NB4 (cell line): ENCODE measurements at regions not wholly inside any gene's neighbourhood (a gene's known extent, or its start where the extent isn't known, plus 50 kb on each side); places are given as distances from the start of the nearest gene placed in this dataset.

Experiments
- DNase-seq: peaks from one replicate; pipeline ENCODE4 v3.0.0; 2010; ENCODE audit warnings: low read depth
- H3K4me3 ChIP-seq: one replicate; pipeline ENCODE4 v1.5.1; 2011; ENCODE audit warnings: mild to moderate bottlenecking, low read depth, low read length, moderate library complexity
- MYC ChIP-seq: IDR thresholded peaks from 2 replicates; pipeline ENCODE4 v1.6.1; 2011; ENCODE audit warnings: low read depth, low read length
- POLR2A ChIP-seq: IDR thresholded peaks from 2 replicates; pipeline ENCODE4 v1.6.1; 2011; ENCODE audit warnings: mild to moderate bottlenecking; ENCODE audit not compliant: insufficient read length; ENCODE audit errors: extremely low read depth
- TF ChIP-seq, protein P1 (sequence below): IDR thresholded peaks from 2 replicates; pipeline ENCODE4 v1.6.1; 2011; ENCODE audit warnings: low read depth, low read length
- TF ChIP-seq, protein P2 (sequence below): IDR thresholded peaks from one replicate; pipeline ENCODE4 v1.5.1; 2012; ENCODE audit warnings: low read depth, low read length

DNA sequence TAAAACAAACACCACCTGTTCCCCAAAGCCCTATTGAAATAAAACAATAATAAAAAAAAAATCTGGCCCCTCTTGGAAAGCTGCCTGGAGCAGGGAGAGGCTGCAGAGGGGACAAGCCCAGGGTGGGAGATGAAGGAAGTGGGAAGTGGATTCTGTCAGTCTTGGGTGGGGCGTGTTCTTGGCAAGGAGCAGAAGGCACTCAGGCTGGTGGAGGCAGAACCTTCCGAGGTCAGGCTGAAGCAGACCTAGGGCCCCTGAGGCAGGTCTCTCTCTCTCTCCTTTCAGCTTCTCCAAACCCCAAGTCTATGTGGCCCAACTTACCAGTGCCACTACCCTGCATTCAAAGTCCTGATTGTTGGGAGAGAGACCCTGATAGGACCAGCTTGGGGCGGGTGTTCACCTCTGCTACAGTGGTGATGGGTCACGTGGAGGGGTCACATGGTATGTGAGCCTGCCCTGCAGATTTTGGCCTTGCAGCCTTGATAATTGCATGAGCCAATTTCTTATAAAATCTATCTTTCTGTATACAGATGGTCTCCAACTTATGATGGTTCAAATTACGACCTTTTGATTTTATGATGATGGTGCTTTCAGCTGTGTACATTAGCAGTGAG, 145.4 kb upstream of the C1orf174 start:
- no peak for DNase-seq
- TF ChIP-seq MYC (no peak), POLR2A (no peak)
- TF ChIP-seq, protein P1, sequence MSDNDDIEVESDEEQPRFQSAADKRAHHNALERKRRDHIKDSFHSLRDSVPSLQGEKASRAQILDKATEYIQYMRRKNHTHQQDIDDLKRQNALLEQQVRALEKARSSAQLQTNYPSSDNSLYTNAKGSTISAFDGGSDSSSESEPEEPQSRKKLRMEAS = no peak
- TF ChIP-seq, protein P2, sequence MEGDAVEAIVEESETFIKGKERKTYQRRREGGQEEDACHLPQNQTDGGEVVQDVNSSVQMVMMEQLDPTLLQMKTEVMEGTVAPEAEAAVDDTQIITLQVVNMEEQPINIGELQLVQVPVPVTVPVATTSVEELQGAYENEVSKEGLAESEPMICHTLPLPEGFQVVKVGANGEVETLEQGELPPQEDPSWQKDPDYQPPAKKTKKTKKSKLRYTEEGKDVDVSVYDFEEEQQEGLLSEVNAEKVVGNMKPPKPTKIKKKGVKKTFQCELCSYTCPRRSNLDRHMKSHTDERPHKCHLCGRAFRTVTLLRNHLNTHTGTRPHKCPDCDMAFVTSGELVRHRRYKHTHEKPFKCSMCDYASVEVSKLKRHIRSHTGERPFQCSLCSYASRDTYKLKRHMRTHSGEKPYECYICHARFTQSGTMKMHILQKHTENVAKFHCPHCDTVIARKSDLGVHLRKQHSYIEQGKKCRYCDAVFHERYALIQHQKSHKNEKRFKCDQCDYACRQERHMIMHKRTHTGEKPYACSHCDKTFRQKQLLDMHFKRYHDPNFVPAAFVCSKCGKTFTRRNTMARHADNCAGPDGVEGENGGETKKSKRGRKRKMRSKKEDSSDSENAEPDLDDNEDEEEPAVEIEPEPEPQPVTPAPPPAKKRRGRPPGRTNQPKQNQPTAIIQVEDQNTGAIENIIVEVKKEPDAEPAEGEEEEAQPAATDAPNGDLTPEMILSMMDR = no peak
- no peak overlapping the region for H3K4me3 ChIP-seq

DNA sequence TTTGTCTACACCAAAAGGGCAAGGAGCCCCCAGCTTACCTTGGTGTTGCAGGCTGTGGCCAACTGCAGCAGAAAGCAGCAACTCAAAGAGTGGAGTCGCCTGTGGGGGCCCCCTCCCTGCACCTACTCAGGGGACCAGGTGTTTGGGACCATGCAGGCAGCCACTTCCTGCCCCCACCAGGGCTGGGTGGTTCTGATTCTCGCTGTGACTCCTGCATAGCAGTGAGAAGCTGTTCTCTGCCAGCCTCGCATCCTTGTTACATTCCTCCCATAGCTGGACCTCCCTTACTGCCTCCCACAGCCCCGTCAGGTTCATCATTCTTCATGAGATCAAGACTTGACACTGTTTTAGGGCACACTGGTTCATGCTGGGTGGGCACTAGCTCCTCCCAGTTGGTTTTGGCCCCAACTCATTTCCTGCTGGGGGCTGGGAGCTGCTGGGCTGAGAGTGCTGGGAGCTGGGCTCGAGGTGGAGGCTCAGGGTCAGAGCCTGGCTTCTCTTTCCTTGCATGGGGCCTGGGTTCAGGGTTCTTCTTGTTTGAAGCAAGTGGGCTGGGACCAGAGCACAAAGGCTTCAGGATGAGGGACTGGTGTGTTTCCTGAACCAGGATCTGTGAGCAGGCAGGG, 146.9 kb upstream of the C1orf174 start:
- TF ChIP-seq, protein P1 = no peak
- TF ChIP-seq, protein P2 = no peak
- TF ChIP-seq POLR2A (no peak), MYC (no peak)
- H3K4me3 ChIP-seq = no peak overlapping the region
- DNase-seq = no peak

DNA sequence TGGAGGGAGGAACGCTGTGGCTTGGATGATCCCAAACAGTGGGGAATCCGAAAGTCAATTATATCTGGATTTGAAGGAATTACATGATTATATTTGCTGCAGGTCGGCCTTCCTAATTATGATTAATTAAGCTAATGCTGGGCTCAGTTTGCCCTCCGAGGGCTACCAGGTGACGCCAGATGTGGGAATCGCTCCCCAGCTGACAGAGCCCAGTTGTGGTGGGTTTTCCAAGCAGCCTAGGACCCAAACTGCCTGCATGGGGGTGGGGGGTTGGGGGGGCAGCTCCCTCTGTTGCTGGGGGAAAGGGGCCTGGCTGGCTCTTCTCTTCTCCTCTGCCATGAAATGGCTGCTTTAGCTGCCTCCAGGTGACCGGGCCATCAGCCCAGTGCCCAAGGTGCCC, 147.6 kb upstream of the C1orf174 start:
- no peak overlapping the region for H3K4me3 ChIP-seq
- no peak for DNase-seq
- TF ChIP-seq POLR2A (no peak), MYC (no peak)
- TF ChIP-seq, protein P2 = no peak
- TF ChIP-seq, protein P1 = no peak

DNA sequence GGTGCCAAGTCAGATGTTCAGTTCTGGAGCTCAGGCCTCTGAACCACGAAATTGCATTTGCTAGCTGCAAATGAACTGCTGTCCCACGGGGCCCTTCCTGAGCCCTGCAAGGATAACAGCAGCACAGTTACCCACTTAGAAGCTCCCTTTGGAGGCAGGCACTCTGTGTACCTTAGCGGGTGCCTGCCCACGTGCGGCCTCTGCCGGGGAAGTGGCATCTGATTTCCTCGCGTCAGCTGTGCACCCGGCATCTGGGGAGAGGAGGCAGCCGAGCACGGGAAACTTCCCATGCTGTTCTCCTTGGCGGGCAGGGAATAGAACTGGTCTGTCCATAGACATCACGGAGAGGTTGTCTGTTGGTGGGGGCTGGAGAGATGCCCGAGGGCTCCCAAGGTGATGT, 148.0 kb upstream of the C1orf174 start:
- no peak for DNase-seq
- H3K4me3 ChIP-seq = no peak overlapping the region

DNA sequence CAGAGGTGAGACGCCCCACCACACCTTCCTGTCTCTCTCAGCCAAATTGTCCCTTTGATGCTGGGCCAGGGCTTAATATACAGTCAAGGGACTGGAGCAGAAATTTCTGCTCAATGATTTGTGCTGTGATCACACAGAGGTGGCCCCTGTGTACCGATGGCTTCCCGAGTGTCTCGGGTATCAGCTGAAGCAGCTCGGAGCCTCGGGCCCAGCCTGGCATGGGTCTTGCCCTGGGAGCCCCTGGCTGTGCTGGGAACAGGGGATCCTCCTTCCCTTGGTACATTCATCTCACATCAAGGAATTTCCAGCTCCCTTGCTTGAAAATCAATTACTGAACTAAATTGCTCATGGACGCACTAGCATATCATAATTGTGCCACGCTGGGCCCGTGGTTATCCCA, 148.8 kb upstream of the C1orf174 start:
- DNase-seq = no peak

More for the DNA sequence above, 148.0 kb upstream of the C1orf174 start:
- TF ChIP-seq, protein P2 = no peak
- TF ChIP-seq, protein P1 = no peak
- no peak for TF ChIP-seq MYC
- no peak for TF ChIP-seq POLR2A

More for the DNA sequence above, 148.8 kb upstream of the C1orf174 start:
- TF ChIP-seq, protein P2 = no peak
- TF ChIP-seq, protein P1 = no peak
- TF ChIP-seq POLR2A = no peak
- TF ChIP-seq MYC = no peak
- no peak overlapping the region for H3K4me3 ChIP-seq
